Astrocyte (in vitro differentiated cells and primary cell): ENCODE measurements at regions not wholly inside any gene's neighbourhood (a gene's known extent, or its start where the extent isn't known, plus 50 kb on each side); places are given as distances from the start of the nearest gene placed in this dataset.

Experiments used
- EZH2 ChIP-seq: IDR thresholded peaks from 2 replicates; pipeline ENCODE4 v1.6.1; 2012; ENCODE audit warnings: mild to moderate bottlenecking, low read length, inconsistent platforms; ENCODE audit not compliant: insufficient read depth
- TF ChIP-seq, protein P1 (sequence below): IDR thresholded peaks from 2 replicates; pipeline ENCODE4 v1.5.1; 2011; ENCODE audit warnings: low read depth, mild to moderate bottlenecking, inconsistent platforms, low read length, moderate library complexity; ENCODE audit not compliant: insufficient read depth

DNA sequence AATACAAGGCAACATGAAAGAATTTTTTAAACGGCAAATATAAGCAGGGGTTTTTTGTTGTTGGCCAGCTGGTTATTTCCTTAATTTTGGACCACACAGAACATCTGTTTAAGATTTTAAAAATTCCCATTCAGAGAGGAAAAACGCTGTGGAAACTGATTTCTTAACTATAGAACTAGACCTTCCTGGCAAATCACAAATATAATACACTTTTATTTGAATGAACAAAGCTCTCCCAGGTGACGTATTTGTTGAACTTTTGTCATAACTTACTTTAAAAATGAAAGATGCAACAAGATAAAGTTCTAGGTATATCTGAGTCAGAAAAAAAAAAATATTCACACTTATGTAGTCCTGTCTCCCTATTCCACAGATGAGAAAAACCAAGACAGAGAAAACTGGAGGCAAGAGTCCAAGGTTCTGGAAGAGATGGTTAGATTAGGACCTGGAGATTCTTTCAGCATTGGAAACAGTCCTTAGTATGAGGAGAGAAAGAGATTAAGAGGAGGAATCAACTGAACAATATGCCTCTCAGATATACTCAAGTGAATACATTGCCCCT is 269.1 kb downstream of the NEBL start:
- TF ChIP-seq, protein P1, sequence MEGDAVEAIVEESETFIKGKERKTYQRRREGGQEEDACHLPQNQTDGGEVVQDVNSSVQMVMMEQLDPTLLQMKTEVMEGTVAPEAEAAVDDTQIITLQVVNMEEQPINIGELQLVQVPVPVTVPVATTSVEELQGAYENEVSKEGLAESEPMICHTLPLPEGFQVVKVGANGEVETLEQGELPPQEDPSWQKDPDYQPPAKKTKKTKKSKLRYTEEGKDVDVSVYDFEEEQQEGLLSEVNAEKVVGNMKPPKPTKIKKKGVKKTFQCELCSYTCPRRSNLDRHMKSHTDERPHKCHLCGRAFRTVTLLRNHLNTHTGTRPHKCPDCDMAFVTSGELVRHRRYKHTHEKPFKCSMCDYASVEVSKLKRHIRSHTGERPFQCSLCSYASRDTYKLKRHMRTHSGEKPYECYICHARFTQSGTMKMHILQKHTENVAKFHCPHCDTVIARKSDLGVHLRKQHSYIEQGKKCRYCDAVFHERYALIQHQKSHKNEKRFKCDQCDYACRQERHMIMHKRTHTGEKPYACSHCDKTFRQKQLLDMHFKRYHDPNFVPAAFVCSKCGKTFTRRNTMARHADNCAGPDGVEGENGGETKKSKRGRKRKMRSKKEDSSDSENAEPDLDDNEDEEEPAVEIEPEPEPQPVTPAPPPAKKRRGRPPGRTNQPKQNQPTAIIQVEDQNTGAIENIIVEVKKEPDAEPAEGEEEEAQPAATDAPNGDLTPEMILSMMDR = no peak
- TF ChIP-seq EZH2 = no peak
